K562 (cell line): ENCODE measurements at regions not wholly inside any gene's neighbourhood (a gene's known extent, or its start where the extent isn't known, plus 50 kb on each side); places are given as distances from the start of the nearest gene placed in this dataset.

Experiments
- CREBBP ChIP-seq: IDR thresholded peaks from one replicate; pipeline ENCODE4 v1.6.1; 2012; ENCODE audit warnings: low read depth, mild to moderate bottlenecking, control low read depth, inconsistent platforms, low read length
- CUX1 ChIP-seq: fragments of 200-800 bp; sonication (Bioruptor generic); IDR thresholded peaks from 2 replicates; pipeline ENCODE4 v1.6.1; 2016; ENCODE audit warnings: missing genetic modification characterization, missing compliant biosample characterization
- CXXC5 ChIP-seq: fragments of 250-450 bp; sonication (Bioruptor Pico); IDR thresholded peaks from 2 replicates; pipeline ENCODE4 v1.8.0; 2022; ENCODE audit warnings: inconsistent platforms, mild to moderate bottlenecking, moderate library complexity
- ESRRB ChIP-seq: fragments of 250-450 bp; sonication (Bioruptor Pico); IDR thresholded peaks from 2 replicates; pipeline ENCODE4 v1.5.0; 2020; ENCODE audit warnings: mild to moderate bottlenecking, moderate library complexity, borderline replicate concordance
- FOXK1 ChIP-seq: sonication (generic); formaldehyde crosslinking; IDR thresholded peaks from 2 replicates; pipeline ENCODE4 v1.8.0; 2022; ENCODE audit warnings: missing genetic modification reagents, mild to moderate bottlenecking, borderline replicate concordance
- MYBL2 ChIP-seq, 2 experiments: fragments of 450-650 bp in 1 of 2; sonication (generic) in 1 of 2; formaldehyde crosslinking in 1 of 2; IDR thresholded peaks; 2 replicates each; pipeline versions ENCODE4 v1.6.1 to v1.8.1; 2017 to 2022; ENCODE audit warnings: borderline replicate concordance in 1 of 2, inconsistent platforms in 1 of 2, low read depth in 1 of 2, mild to moderate bottlenecking in 1 of 2, missing genetic modification reagents in 1 of 2, moderate library complexity in 1 of 2
- NCOA4 ChIP-seq: fragments of 450-650 bp; IDR thresholded peaks from 2 replicates; pipeline ENCODE4 v1.6.1; 2018; ENCODE audit warnings: mild to moderate bottlenecking; ENCODE audit not compliant: partially characterized antibody
- NFE2 ChIP-seq: IDR thresholded peaks from 2 replicates; pipeline ENCODE4 v1.6.1; 2014; ENCODE audit warnings: antibody characterized with exemption, low read depth
- NFIX ChIP-seq: fragments of 250-450 bp; sonication (Bioruptor Pico); IDR thresholded peaks from 2 replicates; pipeline ENCODE4 v1.4.0; 2020; ENCODE audit warnings: low read depth, mild to moderate bottlenecking, moderate library complexity
- PHTF2 ChIP-seq: fragments of 250-450 bp; sonication (Bioruptor Pico); IDR thresholded peaks from 2 replicates; pipeline ENCODE4 v1.5.0; 2021; ENCODE audit warnings: mild to moderate bottlenecking
- PTBP1 ChIP-seq: fragments of 200-400 bp; formaldehyde crosslinking; IDR thresholded peaks from 2 replicates; pipeline ENCODE4 v1.6.1; 2017; ENCODE audit warnings: low read depth, low read length
- RBM22 ChIP-seq: fragments of 200-400 bp; formaldehyde crosslinking; IDR thresholded peaks from 2 replicates; pipeline ENCODE4 v1.6.1; 2018; ENCODE audit warnings: low read length, low read depth; ENCODE audit not compliant: poor library complexity, severe bottlenecking
- RFX7 ChIP-seq: fragments of 250-450 bp; sonication (Bioruptor Pico); IDR thresholded peaks from 2 replicates; pipeline ENCODE4 v1.5.1; 2021; ENCODE audit warnings: mild to moderate bottlenecking
- ZNF12 ChIP-seq: sonication (generic); formaldehyde crosslinking; IDR thresholded peaks from 2 replicates; pipeline ENCODE4 v1.4.0; 2020; ENCODE audit warnings: mild to moderate bottlenecking, missing genetic modification reagents
- ZNF212 ChIP-seq: fragments of 450-650 bp; formaldehyde crosslinking; IDR thresholded peaks from 2 replicates; pipeline ENCODE4 v1.4.0; 2020; ENCODE audit warnings: mild to moderate bottlenecking
- TF ChIP-seq, protein P1 (sequence below): fragments of 450-650 bp; formaldehyde crosslinking; IDR thresholded peaks from 2 replicates; pipeline ENCODE4 v1.4.0; 2020; ENCODE audit warnings: mild to moderate bottlenecking, moderate library complexity
- TF ChIP-seq, protein P2 (sequence below): fragments of 250-450 bp; sonication (Bioruptor Pico); IDR thresholded peaks from 2 replicates; pipeline ENCODE4 v1.4.0; 2020
- TF ChIP-seq, protein P3 (sequence below): fragments of 450-650 bp; IDR thresholded peaks from 2 replicates; pipeline ENCODE4 v1.7.0; 2016; ENCODE audit warnings: borderline replicate concordance

DNA sequence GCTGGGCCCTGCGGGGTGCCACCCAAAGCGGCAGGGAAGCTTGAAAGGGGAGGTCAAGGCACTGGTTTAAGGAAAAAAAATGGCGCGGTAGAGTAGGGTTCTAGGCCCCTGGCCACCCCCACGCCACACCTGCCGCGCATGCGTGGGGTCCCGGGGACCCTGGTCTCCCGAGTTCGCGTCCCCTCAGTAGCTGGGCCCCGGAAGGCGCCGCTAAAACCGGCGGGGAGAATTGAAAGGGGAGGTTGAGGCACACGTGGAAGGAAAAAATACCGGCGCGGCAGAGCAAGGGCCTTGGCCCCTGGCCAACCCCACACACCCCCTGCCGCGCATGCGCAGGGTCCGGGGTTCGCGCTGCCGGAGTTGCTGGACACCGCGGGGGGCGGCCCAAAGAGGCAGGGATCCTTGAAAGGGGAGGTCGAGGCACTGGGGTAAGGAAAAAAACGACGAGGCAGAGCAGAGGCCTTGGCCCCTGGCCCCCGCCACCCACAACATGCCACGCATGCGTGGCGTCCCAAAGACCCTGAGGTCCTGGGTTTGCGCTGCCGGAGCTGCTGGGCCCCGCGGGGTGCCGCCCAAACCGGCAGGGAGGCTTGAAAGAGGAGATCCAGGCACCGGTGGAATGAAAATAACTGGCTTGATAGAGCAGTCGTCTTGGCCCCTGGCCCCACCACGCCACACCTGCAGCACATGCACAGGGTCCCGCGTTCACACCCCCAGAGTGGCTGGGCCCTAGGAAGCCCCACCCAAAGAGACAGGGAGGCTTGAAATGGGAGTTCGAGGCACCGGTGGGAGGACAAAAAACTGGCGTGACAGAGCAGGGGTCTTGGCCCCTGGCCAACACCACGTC, 314.5 kb downstream of the ALG10 start (continued):
- no peak for TF ChIP-seq CUX1 (CRISPR knock-in tag)
- no peak for TF ChIP-seq FOXK1 (CRISPR knock-in tag)
- TF ChIP-seq CXXC5: peak; percentile 23; the same call in 1 of the 2 replicates
- no peak for TF ChIP-seq MYBL2 (IDR thresholded peaks at IDR 0.05; ENCODE audit: low read depth)
- no peak for TF ChIP-seq MYBL2 (CRISPR knock-in tag; IDR thresholded peaks at IDR 0.05; ENCODE audit: borderline replicate concordance)
- TF ChIP-seq NCOA4: no peak
- no peak for TF ChIP-seq RBM22
- TF ChIP-seq CREBBP: no peak
- no peak for TF ChIP-seq ESRRB (CRISPR knock-in tag)
- no peak for TF ChIP-seq NFE2
- peak; percentile 44; the same call in 1 of the 2 replicates for TF ChIP-seq NFIX (CRISPR knock-in tag)
- TF ChIP-seq, protein P1, sequence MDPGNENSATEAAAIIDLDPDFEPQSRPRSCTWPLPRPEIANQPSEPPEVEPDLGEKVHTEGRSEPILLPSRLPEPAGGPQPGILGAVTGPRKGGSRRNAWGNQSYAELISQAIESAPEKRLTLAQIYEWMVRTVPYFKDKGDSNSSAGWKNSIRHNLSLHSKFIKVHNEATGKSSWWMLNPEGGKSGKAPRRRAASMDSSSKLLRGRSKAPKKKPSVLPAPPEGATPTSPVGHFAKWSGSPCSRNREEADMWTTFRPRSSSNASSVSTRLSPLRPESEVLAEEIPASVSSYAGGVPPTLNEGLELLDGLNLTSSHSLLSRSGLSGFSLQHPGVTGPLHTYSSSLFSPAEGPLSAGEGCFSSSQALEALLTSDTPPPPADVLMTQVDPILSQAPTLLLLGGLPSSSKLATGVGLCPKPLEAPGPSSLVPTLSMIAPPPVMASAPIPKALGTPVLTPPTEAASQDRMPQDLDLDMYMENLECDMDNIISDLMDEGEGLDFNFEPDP: no peak
- TF ChIP-seq, protein P2, sequence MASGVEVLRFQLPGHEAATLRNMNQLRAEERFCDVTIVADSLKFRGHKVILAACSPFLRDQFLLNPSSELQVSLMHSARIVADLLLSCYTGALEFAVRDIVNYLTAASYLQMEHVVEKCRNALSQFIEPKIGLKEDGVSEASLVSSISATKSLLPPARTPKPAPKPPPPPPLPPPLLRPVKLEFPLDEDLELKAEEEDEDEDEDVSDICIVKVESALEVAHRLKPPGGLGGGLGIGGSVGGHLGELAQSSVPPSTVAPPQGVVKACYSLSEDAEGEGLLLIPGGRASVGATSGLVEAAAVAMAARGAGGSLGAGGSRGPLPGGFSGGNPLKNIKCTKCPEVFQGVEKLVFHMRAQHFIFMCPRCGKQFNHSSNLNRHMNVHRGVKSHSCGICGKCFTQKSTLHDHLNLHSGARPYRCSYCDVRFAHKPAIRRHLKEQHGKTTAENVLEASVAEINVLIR (CRISPR knock-in tag): no peak
- TF ChIP-seq PHTF2 (CRISPR knock-in tag): no peak
- TF ChIP-seq, protein P3, sequence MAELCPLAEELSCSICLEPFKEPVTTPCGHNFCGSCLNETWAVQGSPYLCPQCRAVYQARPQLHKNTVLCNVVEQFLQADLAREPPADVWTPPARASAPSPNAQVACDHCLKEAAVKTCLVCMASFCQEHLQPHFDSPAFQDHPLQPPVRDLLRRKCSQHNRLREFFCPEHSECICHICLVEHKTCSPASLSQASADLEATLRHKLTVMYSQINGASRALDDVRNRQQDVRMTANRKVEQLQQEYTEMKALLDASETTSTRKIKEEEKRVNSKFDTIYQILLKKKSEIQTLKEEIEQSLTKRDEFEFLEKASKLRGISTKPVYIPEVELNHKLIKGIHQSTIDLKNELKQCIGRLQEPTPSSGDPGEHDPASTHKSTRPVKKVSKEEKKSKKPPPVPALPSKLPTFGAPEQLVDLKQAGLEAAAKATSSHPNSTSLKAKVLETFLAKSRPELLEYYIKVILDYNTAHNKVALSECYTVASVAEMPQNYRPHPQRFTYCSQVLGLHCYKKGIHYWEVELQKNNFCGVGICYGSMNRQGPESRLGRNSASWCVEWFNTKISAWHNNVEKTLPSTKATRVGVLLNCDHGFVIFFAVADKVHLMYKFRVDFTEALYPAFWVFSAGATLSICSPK: no peak
- TF ChIP-seq ZNF12 (CRISPR knock-in tag): no peak
- TF ChIP-seq PTBP1: no peak
- no peak for TF ChIP-seq RFX7 (CRISPR knock-in tag)
- no peak for TF ChIP-seq ZNF212 (CRISPR knock-in tag)
